ENCODE measurements at regions not wholly inside any gene's neighbourhood (a gene's known extent, or its start where the extent isn't known, plus 50 kb on each side); places are given as distances from the start of the nearest gene placed in this dataset.

DNA sequence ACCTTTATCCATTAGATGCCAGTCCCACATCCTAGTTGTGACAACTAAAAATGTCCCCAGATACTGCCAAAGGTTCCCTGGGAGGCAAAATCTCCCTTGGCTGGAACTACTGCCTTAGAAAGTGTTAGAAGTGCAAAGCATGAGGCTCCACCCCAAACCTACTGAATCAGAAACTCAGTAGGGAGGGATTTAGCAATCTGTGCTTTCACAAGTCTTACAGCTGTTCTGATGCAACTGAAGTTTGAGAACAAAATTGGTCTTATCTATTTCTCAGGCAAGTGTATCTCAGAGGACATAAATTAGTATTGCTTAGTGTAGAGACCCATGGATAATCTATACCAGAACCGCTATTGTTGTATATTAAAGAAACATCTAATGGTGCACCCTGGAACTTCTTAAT lies 70.2 kb downstream of the CLDN1 start:
- ATAC-seq (peak; percentile 52), DNase-seq (peak in 1 of 4 donors; percentile 26)
- intact Hi-C loops (cut with DNase I) = no loop called here
- H3K4me3 ChIP-seq = no peak overlapping the region
- no peaks in the 10 kb centered on the region for H3K27me3 ChIP-seq
- TF ChIP-seq, protein P1, sequence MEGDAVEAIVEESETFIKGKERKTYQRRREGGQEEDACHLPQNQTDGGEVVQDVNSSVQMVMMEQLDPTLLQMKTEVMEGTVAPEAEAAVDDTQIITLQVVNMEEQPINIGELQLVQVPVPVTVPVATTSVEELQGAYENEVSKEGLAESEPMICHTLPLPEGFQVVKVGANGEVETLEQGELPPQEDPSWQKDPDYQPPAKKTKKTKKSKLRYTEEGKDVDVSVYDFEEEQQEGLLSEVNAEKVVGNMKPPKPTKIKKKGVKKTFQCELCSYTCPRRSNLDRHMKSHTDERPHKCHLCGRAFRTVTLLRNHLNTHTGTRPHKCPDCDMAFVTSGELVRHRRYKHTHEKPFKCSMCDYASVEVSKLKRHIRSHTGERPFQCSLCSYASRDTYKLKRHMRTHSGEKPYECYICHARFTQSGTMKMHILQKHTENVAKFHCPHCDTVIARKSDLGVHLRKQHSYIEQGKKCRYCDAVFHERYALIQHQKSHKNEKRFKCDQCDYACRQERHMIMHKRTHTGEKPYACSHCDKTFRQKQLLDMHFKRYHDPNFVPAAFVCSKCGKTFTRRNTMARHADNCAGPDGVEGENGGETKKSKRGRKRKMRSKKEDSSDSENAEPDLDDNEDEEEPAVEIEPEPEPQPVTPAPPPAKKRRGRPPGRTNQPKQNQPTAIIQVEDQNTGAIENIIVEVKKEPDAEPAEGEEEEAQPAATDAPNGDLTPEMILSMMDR (IDR thresholded peaks at IDR 0.05) = no peak
- H3K36me3 ChIP-seq = no peaks in the 10 kb centered on the region
- H3K4me1 ChIP-seq = no peaks in the 10 kb centered on the region
- H3K9me3 ChIP-seq = no peaks in the 10 kb centered on the region
- no peak overlapping the region for H3K27ac ChIP-seq

DNA sequence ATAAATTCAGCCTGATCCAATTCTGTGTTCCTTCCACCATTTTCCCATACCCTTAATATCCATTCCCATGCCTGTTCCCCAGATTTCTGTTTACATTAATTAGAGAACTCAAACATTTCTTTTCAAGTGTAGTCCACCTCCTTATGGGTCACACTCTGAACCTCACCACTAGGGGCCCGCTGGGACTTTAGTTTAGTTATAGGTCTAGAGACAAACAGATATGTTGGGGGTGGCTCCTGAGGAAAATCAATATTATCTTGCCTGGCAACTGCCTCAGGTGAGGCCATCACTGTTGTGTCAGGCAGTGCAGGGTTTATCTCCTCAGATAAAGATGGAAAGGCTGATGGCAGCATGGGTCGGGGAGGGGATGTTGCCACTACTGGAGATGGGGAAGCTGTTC lies 72.8 kb downstream of the CLDN1 start:
- H3K27ac ChIP-seq = no peak overlapping the region
- H3K4me1 ChIP-seq = no peaks in the 10 kb centered on the region
- no peaks in the 10 kb centered on the region for H3K27me3 ChIP-seq
- H3K9me3 ChIP-seq = peaks cover 0 to 20% of the 10 kb centered on the region in 2 donors
- no peak for ATAC-seq
- no peak for DNase-seq
- H3K36me3 ChIP-seq = no peaks in the 10 kb centered on the region
- H3K4me3 ChIP-seq = no peak overlapping the region
- TF ChIP-seq, protein P1 (IDR thresholded peaks at IDR 0.05) = no peak
- intact Hi-C loops (cut with DNase I) = no loop called here

DNA sequence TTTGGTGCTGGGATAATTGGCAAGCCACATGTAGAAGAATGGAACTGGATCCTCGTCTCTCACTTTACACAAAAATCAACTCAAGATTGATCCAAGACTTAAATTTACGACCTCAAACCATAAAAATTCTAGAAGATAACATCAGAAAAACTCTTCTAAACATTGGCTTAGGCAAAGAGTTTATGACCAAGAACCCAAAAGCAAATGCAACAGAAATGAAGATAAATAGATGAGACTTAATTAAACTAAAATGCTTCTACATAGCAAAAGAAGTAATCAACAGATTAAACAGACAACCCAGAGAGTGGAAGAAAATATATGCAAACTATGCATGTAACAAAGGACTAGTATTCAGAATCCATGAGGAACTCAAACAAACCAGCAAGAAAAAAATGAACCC lies 80.1 kb downstream of the CLDN1 start:
- Histone ChIP-seq H3K4me3 (no peak overlapping the region), H3K36me3 (no peaks in the 10 kb centered on the region), H3K9me3 (peaks cover 0 to 35% of the 10 kb centered on the region in 2 donors), H3K4me1 (no peaks in the 10 kb centered on the region), H3K27me3 (no peaks in the 10 kb centered on the region), H3K27ac (no peak overlapping the region)
- no peak for ATAC-seq
- intact Hi-C loops (cut with DNase I) = no loop called here
- TF ChIP-seq, protein P1 (IDR thresholded peaks at IDR 0.05) = no peak
- DNase-seq = no peak

DNA sequence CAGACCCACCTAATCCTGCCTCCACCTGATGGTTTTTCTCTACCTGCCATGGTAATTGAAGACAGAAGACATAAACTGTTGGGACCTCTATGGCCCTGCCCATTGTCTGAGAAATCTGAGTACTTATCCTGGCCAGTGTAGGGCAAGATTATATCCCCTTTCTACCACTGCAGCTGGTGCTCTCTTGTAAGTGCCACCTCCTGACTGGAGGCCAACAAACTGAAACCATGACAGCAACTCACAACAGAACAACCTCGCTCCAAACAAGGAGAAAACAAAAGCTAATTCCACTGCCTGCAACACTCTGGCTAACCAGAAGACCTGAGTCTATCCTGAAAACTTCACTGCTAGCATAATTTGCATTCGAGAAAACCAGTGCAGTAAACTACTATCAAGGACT lies 82.9 kb downstream of the CLDN1 start:
- H3K36me3 ChIP-seq = no peaks in the 10 kb centered on the region
- ATAC-seq (no peak), DNase-seq (no peak)
- TF ChIP-seq, protein P1 (IDR thresholded peaks at IDR 0.05) = no peak
- H3K27me3 ChIP-seq = no peaks in the 10 kb centered on the region
- H3K9me3 ChIP-seq = peaks cover 0 to 15% of the 10 kb centered on the region in 2 donors
- H3K4me3 ChIP-seq = no peak overlapping the region
- intact Hi-C loops (cut with DNase I) = no loop called here
- no peaks in the 10 kb centered on the region for H3K4me1 ChIP-seq
- no peak overlapping the region for H3K27ac ChIP-seq

DNA sequence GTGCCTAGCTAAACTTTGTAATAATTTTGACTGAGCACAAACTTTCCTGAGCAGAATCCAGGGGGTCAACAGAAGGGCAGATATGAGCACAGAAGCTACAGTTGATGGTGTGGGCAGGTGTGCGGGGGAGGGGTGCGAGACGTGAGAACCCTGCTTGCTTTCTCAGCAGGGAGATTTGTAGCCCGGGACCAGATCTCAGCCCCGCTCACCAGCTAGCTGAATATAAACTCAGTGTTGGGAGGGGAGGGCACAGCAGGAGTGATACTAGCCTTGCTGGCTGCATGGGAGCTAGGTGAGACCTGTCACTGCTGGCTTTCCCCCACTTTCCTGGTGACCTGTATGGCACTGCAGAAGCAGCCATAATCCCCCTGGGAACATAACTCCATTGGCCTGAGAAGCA lies 83.4 kb downstream of the CLDN1 start:
- H3K36me3 ChIP-seq = no peaks in the 10 kb centered on the region
- TF ChIP-seq, protein P1 (IDR thresholded peaks at IDR 0.05) = no peak
- DNase-seq (no peak), ATAC-seq (no peak)
- peaks cover 0 to 13% of the 10 kb centered on the region in 2 donors for H3K9me3 ChIP-seq
- no peaks in the 10 kb centered on the region for H3K4me1 ChIP-seq
- intact Hi-C loops (cut with DNase I) = no loop called here
- H3K27ac ChIP-seq = no peak overlapping the region
- H3K4me3 ChIP-seq = no peak overlapping the region
- no peaks in the 10 kb centered on the region for H3K27me3 ChIP-seq

Measured in left lung (tissue), 4 donors.